HFFc6 (cell line): ENCODE measurements at regions not wholly inside any gene's neighbourhood (a gene's known extent, or its start where the extent isn't known, plus 50 kb on each side); places are given as distances from the start of the nearest gene placed in this dataset.

ENCODE experiments used
- DNase-seq: peaks from one replicate; pipeline ENCODE4 v3.0.0-alpha.2; 2018
- H3K27ac Mint-ChIP-seq: 2 replicates; pipeline ENCODE4 v1.8.0; 2020; ENCODE audit warnings: mild to moderate bottlenecking, mixed read lengths
- H3K27me3 Mint-ChIP-seq: 2 replicates; pipeline ENCODE4 v1.8.0; 2021; ENCODE audit warnings: mild to moderate bottlenecking, moderate library complexity, mixed read lengths; ENCODE audit not compliant: insufficient read depth
- H3K36me3 Mint-ChIP-seq: 2 replicates; pipeline ENCODE4 v1.8.0; 2021; ENCODE audit warnings: low read depth, mixed read lengths
- H3K4me1 Mint-ChIP-seq: 2 replicates; pipeline ENCODE4 v1.8.0; 2020; ENCODE audit warnings: low read depth, mixed read lengths
- H3K4me3 Mint-ChIP-seq: 2 replicates; pipeline ENCODE4 v1.8.0; 2020; ENCODE audit warnings: mild to moderate bottlenecking, moderate library complexity, mixed read lengths
- H3K9me3 Mint-ChIP-seq: 2 replicates; pipeline ENCODE4 v1.8.0; 2020; ENCODE audit warnings: mild to moderate bottlenecking, mixed read lengths
- CTCF ChIP-seq: fragments of 200-600 bp; sonication (generic); IDR thresholded peaks from 2 replicates; pipeline ENCODE4 v1.5.0; 2021; ENCODE audit warnings: antibody characterized with exemption, mild to moderate bottlenecking

GRCh38 chr1:187537936-187538335 lies 709.2 kb downstream of the PLA2G4A start:
- Mint-ChIP-seq H3K36me3 (no peaks in the 10 kb centered on the region), H3K27me3 (no peaks in the 10 kb centered on the region), H3K27ac (no peak overlapping the region), H3K9me3 (peaks cover 13% of the 10 kb centered on the region), H3K4me1 (no peaks in the 10 kb centered on the region), H3K4me3 (no peak overlapping the region)
- no peak for DNase-seq
- no peak for TF ChIP-seq CTCF

GRCh38 chr1:187549540-187549939 lies 720.8 kb downstream of the PLA2G4A start:
- Mint-ChIP-seq H3K9me3 (peaks cover 29% of the 10 kb centered on the region), H3K36me3 (0 out of 2 replicates have a peak, but pooled peaks cover 5% of the 10 kb centered on the region), H3K4me1 (no peaks in the 10 kb centered on the region), H3K27me3 (no peaks in the 10 kb centered on the region), H3K4me3 (no peak overlapping the region), H3K27ac (no peak overlapping the region)
- no peak for DNase-seq
- TF ChIP-seq CTCF, result no peak

DNA sequence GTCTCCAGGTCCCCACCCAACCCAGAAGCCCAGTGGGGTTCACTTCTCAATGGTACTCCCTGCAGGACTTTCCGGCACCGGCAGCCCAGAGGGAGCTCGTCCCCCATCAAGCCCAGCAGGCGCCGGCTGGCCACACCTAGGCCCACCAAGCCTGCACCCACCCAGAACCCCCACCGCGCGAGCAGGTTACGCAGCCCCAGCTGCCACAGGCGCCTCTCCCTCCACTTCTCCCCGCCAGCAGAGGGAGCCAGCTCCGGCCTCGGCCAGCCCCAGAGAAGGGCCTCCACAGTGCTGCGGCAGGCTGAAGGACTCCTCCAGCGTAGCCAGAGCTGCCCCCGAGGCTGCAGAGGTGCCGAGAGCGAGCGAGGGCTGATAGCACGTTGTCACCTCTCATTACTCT lies 722.3 kb downstream of the PLA2G4A start:
- Mint-ChIP-seq H3K9me3 (peaks cover 29% of the 10 kb centered on the region), H3K4me3 (no peak overlapping the region)

GRCh38 chr1:187563191-187563590 lies 734.4 kb downstream of the PLA2G4A start:
- TF ChIP-seq CTCF, result no peak
- Mint-ChIP-seq H3K4me3 (no peak overlapping the region), H3K27me3 (no peaks in the 10 kb centered on the region; the same call in 1 of the 2 replicates), H3K36me3 (no peaks in the 10 kb centered on the region), H3K27ac (no peak overlapping the region), H3K4me1 (no peaks in the 10 kb centered on the region), H3K9me3 (peaks cover 16% of the 10 kb centered on the region)
- no peak for DNase-seq

More for the DNA sequence above, 722.3 kb downstream of the PLA2G4A start:
- no peak for DNase-seq
- TF ChIP-seq CTCF, result no peak
- Mint-ChIP-seq H3K27ac (no peak overlapping the region), H3K27me3 (no peaks in the 10 kb centered on the region), H3K4me1 (no peaks in the 10 kb centered on the region), H3K36me3 (0 out of 2 replicates have a peak, but pooled peaks cover 5% of the 10 kb centered on the region)

- H3K27ac Mint-ChIP-seq, result no peak overlapping the region
- no peak for TF ChIP-seq CTCF
- H3K4me3 Mint-ChIP-seq, result no peak overlapping the region
- H3K27me3 Mint-ChIP-seq, result no peaks in the 10 kb centered on the region; the same call in 1 of the 2 replicates
- H3K36me3 Mint-ChIP-seq, result no peaks in the 10 kb centered on the region; the same call in 1 of the 2 replicates
- H3K9me3 Mint-ChIP-seq, result peaks cover 11% of the 10 kb centered on the region
- H3K4me1 Mint-ChIP-seq, result no peaks in the 10 kb centered on the region
- no peak for DNase-seq
These were observed 737.6 kb downstream of the PLA2G4A start for GRCh38 chr1:187566354-187566753.

DNA sequence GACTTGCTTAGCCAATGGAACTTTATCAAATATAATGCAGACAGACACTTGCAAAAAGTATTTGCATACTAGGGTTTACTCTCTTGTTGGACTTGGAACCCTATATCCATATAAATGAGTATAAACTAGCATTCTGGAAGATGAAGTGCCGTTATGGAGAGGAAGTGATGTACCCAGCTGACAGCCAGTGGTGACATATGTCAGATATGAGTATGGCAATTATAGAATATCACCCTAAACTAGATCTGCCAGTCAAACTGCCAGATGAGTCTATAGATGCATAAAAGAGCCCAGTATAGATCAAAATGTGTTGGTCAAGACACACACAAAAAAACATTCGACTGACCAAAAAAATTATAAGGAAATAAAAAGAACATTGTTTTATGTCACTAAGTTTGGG lies 739.3 kb downstream of the PLA2G4A start:
- Mint-ChIP-seq H3K9me3 (peaks cover 6% of the 10 kb centered on the region), H3K36me3 (no peaks in the 10 kb centered on the region; the same call in 1 of the 2 replicates), H3K4me3 (no peak overlapping the region), H3K27ac (no peak overlapping the region), H3K27me3 (no peaks in the 10 kb centered on the region; the same call in 1 of the 2 replicates), H3K4me1 (no peaks in the 10 kb centered on the region)
- TF ChIP-seq CTCF, result no peak
- no peak for DNase-seq
